ENCODE measurements at regions not wholly inside any gene's neighbourhood (a gene's known extent, or its start where the extent isn't known, plus 50 kb on each side); places are given as distances from the start of the nearest gene placed in this dataset.

- ATAC-seq (no peak), DNase-seq (ENCODE audit: low read depth in 1 of 2, low spot score in 1 of 2) (no peak), FAIRE-seq (no peak)
- Histone ChIP-seq H3K27ac (no peak overlapping the region), H3K4me1 (no peaks in the 10 kb centered on the region), H3K4me3 (no peak overlapping the region), H3K4me2 (no peak overlapping the region), H3K9me3 (no peaks in the 10 kb centered on the region; the same call in 2 of the 3 replicates)
- TF ChIP-seq KDM5A (IDR thresholded peaks at IDR 0.05) (no peak), GATA3 (IDR thresholded peaks at IDR 0.05; ENCODE audit: borderline replicate concordance) (no peak), MYC (IDR thresholded peaks at IDR 0.05; ENCODE audit: borderline replicate concordance, low read length) (no peak), RARB (CRISPR knock-in tag; IDR thresholded peaks at IDR 0.05) (no peak), ZC3H11A (IDR thresholded peaks at IDR 0.05) (no peak), ATOH8 (CRISPR knock-in tag; IDR thresholded peaks at IDR 0.05; ENCODE audit: low read depth) (no peak), NPAS2 (CRISPR knock-in tag; IDR thresholded peaks at IDR 0.05; ENCODE audit: borderline replicate concordance) (no peak), CEBPB (IDR thresholded peaks at IDR 0.05) (no peak), HES2 (IDR thresholded peaks at IDR 0.05) (no peak), ESRRA (IDR thresholded peaks at IDR 0.05; ENCODE audit: borderline replicate concordance, low read length) (no peak)
- TF ChIP-seq, protein P1, sequence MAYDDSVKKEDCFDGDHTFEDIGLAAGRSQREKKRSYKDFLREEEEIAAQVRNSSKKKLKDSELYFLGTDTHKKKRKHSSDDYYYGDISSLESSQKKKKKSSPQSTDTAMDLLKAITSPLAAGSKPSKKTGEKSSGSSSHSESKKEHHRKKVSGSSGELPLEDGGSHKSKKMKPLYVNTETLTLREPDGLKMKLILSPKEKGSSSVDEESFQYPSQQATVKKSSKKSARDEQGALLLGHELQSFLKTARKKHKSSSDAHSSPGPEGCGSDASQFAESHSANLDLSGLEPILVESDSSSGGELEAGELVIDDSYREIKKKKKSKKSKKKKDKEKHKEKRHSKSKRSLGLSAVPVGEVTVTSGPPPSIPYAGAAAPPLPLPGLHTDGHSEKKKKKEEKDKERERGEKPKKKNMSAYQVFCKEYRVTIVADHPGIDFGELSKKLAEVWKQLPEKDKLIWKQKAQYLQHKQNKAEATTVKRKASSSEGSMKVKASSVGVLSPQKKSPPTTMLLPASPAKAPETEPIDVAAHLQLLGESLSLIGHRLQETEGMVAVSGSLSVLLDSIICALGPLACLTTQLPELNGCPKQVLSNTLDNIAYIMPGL (CRISPR knock-in tag; IDR thresholded peaks at IDR 0.05; ENCODE audit: borderline replicate concordance), result no peak
- ChIA-PET POLR2A (no interaction called here), CTCF (interaction anchor here (0.7 to 1.2 kb wide), 2 partner anchors 10 to 13 kb away, joined by 3 to 4 read pairs; no protein-coding TSS in a partner anchor)
- WGBS (ENCODE audit: missing lambda C conversion rate), result 70% methylated on average over 6 of the region's 9 CpGs
Observed at GRCh38 chr3:194974468-194975135, 288.9 kb downstream of the FAM43A start.

DNA sequence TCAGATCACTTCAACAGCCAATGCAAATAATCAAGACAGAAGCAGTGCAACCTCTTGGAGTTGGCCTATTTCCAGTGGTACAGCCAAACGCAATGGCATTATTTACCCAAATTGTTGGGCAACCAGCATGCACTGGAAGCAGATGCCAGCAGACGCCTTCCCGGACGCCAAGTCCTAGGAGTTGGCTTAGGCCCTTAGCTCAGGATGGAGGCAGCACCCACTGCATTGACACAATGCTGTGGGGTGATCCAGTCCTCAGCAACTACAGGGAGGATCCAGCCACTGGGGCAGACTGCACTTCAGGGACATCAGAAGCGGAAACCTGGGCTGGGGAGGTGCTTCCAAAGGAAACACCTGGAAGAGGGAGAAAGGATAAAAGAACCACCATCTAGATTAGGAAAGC lies 290.4 kb downstream of the FAM43A start:
- FAIRE-seq, result no peak
- POLR2A ChIA-PET, result no interaction called here
- TF ChIP-seq HOXB5 (CRISPR knock-in tag; IDR thresholded peaks at IDR 0.05) (no peak), PHF8 (IDR thresholded peaks at IDR 0.05; ENCODE audit: borderline replicate concordance, low read depth) (no peak), TP53 (CRISPR knock-in tag; IDR thresholded peaks at IDR 0.05) (no peak), KDM5A (IDR thresholded peaks at IDR 0.05) (no peak), NPAS2 (CRISPR knock-in tag; IDR thresholded peaks at IDR 0.05; ENCODE audit: borderline replicate concordance) (no peak), NR3C1 (IDR thresholded peaks at IDR 0.05) (no peak), HDAC2 (IDR thresholded peaks at IDR 0.05) (no peak)
- H3K4me1 ChIP-seq, result no peaks in the 10 kb centered on the region
- ATAC-seq, result no peak
- no peak overlapping the region for H3K4me2 ChIP-seq
- 55% methylated on average over 2 of the region's 5 CpGs for WGBS (ENCODE audit: missing lambda C conversion rate)
- no peak for DNase-seq (ENCODE audit: low read depth in 1 of 2, low spot score in 1 of 2)
- H3K27ac ChIP-seq, result no peak overlapping the region
- CTCF ChIA-PET, result interaction anchor here (1.2 to 1.4 kb wide), 2 partner anchors 8 to 10 kb away, joined by 3 to 4 read pairs; no protein-coding TSS in a partner anchor
- no peaks in the 10 kb centered on the region for H3K9me3 ChIP-seq
- H3K4me3 ChIP-seq, result no peak overlapping the region

DNA sequence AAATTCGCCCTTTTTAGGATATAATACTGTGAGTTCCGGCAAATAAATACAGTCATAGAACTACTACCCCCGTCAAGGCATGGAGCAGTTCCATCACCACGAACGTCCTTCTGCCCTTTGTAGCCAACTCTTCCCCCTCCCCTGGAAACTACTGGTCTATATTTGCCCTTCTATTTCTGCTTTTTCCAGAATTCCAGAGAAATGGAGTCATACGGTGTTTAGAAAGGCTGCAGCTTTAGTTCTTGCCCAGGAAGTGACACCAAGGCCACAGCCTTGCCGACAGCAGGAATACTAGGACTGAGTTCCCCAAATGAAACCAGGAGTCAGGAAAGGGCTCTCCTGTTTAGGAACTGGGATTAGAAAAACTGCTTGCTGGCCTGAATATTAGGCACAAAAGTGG lies 291.2 kb downstream of the FAM43A start:
- Histone ChIP-seq H3K27ac (no peak overlapping the region), H3K4me3 (no peak overlapping the region), H3K4me2 (no peak overlapping the region), H3K4me1 (no peaks in the 10 kb centered on the region), H3K9me3 (no peaks in the 10 kb centered on the region)
- no peak for DNase-seq (ENCODE audit: low read depth in 1 of 2, low spot score in 1 of 2)
- WGBS (ENCODE audit: missing lambda C conversion rate), result 57% methylated on average over 6 of the region's 7 CpGs
- ChIA-PET POLR2A (no interaction called here), CTCF (interaction anchor here (0.9 kb wide), 1 partner anchor 130 kb away, joined by 3 read pairs; no protein-coding TSS in a partner anchor)
- FAIRE-seq, result no peak
- ATAC-seq, result no peak
- no peak for TF ChIP-seq HES2 (IDR thresholded peaks at IDR 0.05)
- no peak for TF ChIP-seq EP300 (IDR thresholded peaks at IDR 0.05)
- no peak for TF ChIP-seq RNF2 (IDR thresholded peaks at IDR 0.05; ENCODE audit: borderline replicate concordance, low read depth)
- no peak for TF ChIP-seq JUN (IDR thresholded peaks at IDR 0.05)
- TF ChIP-seq CEBPB (IDR thresholded peaks at IDR 0.05), result no peak
- TF ChIP-seq CHD2 (IDR thresholded peaks at IDR 0.05; ENCODE audit: low read length, partially characterized antibody), result no peak
- no peak for TF ChIP-seq GATA3 (IDR thresholded peaks at IDR 0.05; ENCODE audit: borderline replicate concordance)
- TF ChIP-seq ATOH8 (CRISPR knock-in tag; IDR thresholded peaks at IDR 0.05; ENCODE audit: low read depth), result no peak
- TF ChIP-seq ZSCAN20 (CRISPR knock-in tag; IDR thresholded peaks at IDR 0.05), result no peak
- no peak for TF ChIP-seq POLR2A (IDR thresholded peaks at IDR 0.05; ENCODE audit: low read length)
- TF ChIP-seq NR3C1 (IDR thresholded peaks at IDR 0.05), result no peak
- TF ChIP-seq, protein P1 (CRISPR knock-in tag; IDR thresholded peaks at IDR 0.05; ENCODE audit: borderline replicate concordance), result no peak
- TF ChIP-seq FOSB (CRISPR knock-in tag; IDR thresholded peaks at IDR 0.05), result no peak
- no peak for TF ChIP-seq RARB (CRISPR knock-in tag; IDR thresholded peaks at IDR 0.05)
- TF ChIP-seq HOXB5 (CRISPR knock-in tag; IDR thresholded peaks at IDR 0.05), result no peak
- no peak for TF ChIP-seq ZFP36 (IDR thresholded peaks at IDR 0.05; ENCODE audit: borderline replicate concordance, partially characterized antibody)

Data from A549 (cell line).